ENCODE measurements at regions not wholly inside any gene's neighbourhood (a gene's known extent, or its start where the extent isn't known, plus 50 kb on each side); places are given as distances from the start of the nearest gene placed in this dataset.

DNA sequence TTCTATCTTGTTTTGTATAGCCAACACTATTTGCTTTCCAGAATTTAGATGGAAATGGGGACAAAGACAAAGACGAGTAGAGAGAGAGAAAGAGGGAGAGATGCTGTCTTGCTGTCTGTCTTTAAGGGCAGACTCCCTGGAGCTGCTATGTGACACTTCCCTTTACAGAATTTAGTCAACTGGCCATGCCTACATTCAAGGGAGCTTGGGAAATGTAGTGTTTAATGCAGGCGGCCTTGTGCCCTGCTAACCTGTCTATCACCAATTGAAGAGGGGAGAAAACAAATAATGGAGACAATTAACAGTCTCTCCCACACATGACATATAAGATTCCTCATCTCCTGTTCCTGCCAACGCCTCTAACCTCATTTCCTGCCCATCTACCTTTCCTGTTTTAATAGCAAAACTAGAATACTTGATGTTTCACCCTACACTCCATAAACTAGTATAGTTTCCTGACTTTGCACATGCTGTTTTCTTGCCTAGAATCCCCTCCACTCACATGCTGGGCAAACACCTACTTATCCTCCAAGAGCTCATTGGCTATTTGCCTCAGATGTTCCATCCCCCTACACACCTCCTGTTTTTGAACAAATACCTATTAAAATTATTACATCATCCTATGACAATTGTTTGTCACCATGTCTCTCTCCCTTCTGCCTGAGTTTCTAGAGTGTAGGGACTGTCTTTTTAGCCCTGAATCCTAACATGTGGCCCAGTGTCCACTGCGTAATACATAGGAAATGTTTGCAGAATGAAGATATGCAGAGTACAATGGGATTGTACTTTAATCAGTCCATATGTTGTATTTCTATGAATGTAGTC, 117.2 kb downstream of the SLC25A24 start:
- no peaks in the 10 kb centered on the region for H3K9me3 ChIP-seq (replicated peaks)
- H3K36me3 ChIP-seq = no peaks in the 10 kb centered on the region
- H3K4me1 ChIP-seq (replicated peaks) = no peaks in the 10 kb centered on the region
- H3K4me3 ChIP-seq = no peak overlapping the region
- DNase-seq (ENCODE audit: low read depth in 1 of 2, low spot score in 2 of 2) = no peak
- peaks cover 7% of the 10 kb centered on the region; the same call in 1 of the 2 replicates for H3K27me3 ChIP-seq (replicated peaks)
- no peak overlapping the region for H3K27ac ChIP-seq

DNA sequence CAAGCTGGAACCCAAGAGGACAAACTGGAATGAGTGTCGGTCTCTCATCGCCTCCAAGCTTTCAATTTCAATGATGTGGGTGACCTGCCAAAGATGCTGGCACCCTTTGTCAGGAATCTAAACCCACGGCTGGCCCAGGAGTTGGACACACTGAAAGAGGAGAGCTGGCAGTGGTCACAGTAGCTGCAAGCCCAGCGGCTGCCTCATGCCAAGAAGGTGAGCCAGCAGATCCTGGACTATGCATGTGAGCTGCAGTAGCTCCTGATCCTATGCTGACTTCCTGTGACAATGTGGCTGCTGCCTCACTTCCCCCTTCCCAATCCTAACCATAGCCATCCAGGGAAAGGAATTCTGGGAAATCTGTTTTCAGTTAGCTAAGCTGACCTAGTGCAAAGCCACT, 117.0 kb upstream of the VAV3 start:
- DNase-seq (ENCODE audit: low read depth in 1 of 2, low spot score in 2 of 2) = no peak

DNA sequence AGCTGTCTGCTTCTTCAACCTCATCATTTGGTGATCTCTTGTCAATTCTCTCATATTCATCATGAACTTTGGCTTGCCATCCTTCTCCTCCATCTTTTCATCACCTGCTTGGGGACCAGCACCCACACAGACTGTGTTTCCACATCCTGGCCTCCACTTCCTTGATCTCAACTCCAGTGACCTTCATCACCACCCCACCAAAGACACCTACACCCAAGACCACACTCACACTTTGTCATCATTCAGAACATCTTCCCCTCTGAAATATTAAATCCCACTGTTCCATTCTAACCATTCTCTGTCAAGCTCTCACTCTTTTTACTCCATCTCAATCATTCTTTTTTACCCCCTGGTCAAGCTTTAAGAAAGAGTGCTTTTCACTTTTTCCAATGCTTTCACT, 115.5 kb upstream of the VAV3 start:
- Histone ChIP-seq H3K27ac (no peak overlapping the region), H3K9me3 (replicated peaks) (no peaks in the 10 kb centered on the region), H3K27me3 (replicated peaks) (peaks cover 12% of the 10 kb centered on the region; the same call in 1 of the 2 replicates), H3K4me1 (replicated peaks) (no peaks in the 10 kb centered on the region), H3K4me3 (no peak overlapping the region), H3K36me3 (no peaks in the 10 kb centered on the region)
- DNase-seq (ENCODE audit: low read depth in 1 of 2, low spot score in 2 of 2) = no peak

More for the DNA sequence above, 117.0 kb upstream of the VAV3 start:
- Histone ChIP-seq H3K36me3 (no peaks in the 10 kb centered on the region), H3K27me3 (replicated peaks) (peaks cover 12% of the 10 kb centered on the region; the same call in 1 of the 2 replicates), H3K27ac (no peak overlapping the region), H3K4me1 (replicated peaks) (no peaks in the 10 kb centered on the region), H3K9me3 (replicated peaks) (no peaks in the 10 kb centered on the region), H3K4me3 (no peak overlapping the region)

DNA sequence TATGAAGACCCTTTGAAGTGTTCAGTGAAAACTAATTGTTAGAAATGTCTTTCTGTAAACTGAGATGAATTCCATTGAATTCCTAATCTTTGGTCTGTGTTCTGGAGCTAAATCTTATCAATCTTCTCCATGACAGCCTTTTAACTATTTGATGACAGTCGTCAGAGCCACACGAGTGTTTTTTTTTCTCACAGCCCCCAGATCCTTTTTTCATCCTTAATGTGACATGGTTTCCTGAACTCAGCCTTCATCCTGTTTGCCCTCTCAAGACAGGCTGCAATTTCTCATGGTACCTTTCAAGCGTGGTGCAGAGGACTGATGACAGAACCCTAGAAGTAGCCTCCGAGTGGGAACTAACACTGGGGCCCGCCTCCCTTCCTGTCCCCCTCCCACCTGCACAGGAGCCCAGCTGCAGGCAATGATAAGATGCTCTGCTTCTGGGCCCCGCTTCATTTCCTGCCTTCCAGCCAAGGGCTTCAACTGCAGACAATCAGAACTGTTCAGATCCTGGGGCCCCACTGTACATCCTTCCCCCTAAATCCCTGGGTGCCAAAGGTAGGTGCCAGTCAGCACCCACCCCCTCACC, 114.6 kb upstream of the VAV3 start:
- H3K9me3 ChIP-seq (replicated peaks) = no peaks in the 10 kb centered on the region
- H3K36me3 ChIP-seq = no peaks in the 10 kb centered on the region
- H3K4me1 ChIP-seq (replicated peaks) = no peaks in the 10 kb centered on the region
- DNase-seq (ENCODE audit: low read depth in 1 of 2, low spot score in 2 of 2) = no peak
- no peak overlapping the region for H3K4me3 ChIP-seq
- H3K27ac ChIP-seq = no peak overlapping the region
- peaks cover 12% of the 10 kb centered on the region; the same call in 1 of the 2 replicates for H3K27me3 ChIP-seq (replicated peaks)

DNA sequence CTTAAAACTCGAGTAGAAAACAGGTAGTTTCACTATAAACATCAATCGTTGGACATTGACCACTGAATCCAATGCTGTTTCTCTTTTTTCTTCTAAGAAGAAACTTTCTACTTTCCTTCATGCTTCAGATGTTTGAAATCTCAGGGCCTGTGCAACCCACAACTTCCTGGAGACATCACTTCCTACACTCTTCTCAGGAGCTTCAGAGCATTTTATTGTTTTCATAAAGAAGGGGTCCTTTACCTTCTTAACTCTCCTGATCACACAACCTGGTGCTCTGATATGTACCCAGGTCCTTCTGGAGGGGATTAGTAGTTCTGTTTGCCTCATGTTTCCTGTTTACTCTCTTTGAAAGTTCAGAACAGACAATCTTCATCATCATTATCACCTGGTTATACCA, 113.0 kb upstream of the VAV3 start:
- H3K4me3 ChIP-seq = no peak overlapping the region
- no peak overlapping the region for H3K27ac ChIP-seq
- no peaks in the 10 kb centered on the region for H3K36me3 ChIP-seq
- H3K4me1 ChIP-seq (replicated peaks) = no peaks in the 10 kb centered on the region
- peaks cover 11% of the 10 kb centered on the region; the same call in 1 of the 2 replicates for H3K27me3 ChIP-seq (replicated peaks)
- H3K9me3 ChIP-seq (replicated peaks) = no peaks in the 10 kb centered on the region
- no peak for DNase-seq (ENCODE audit: low read depth in 1 of 2, low spot score in 2 of 2)

DNA sequence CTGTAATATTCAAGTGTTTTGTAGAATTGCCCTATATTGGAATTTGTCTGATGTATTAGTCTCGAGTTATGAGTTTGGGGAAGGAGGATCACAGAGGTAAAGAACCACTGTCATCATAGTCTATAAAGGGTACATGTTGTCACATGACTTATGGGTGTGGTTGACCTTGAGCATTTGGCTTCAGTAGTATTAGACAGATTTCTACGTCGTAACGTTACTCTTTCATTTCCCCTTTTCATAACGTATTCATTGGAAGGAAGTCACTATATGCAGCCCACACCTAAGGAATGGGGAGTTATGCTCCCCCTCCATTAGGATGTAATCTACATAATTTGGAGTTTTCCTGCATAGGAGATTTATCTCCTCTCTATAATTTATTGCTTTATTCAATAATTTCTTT, 110.1 kb upstream of the VAV3 start:
- Histone ChIP-seq H3K27me3 (replicated peaks) (peaks cover 10% of the 10 kb centered on the region; the same call in 1 of the 2 replicates), H3K27ac (no peak overlapping the region), H3K4me3 (no peak overlapping the region), H3K36me3 (no peaks in the 10 kb centered on the region), H3K4me1 (replicated peaks) (no peaks in the 10 kb centered on the region), H3K9me3 (replicated peaks) (no peaks in the 10 kb centered on the region)
- no peak for DNase-seq (ENCODE audit: low read depth in 1 of 2, low spot score in 2 of 2)

DNA sequence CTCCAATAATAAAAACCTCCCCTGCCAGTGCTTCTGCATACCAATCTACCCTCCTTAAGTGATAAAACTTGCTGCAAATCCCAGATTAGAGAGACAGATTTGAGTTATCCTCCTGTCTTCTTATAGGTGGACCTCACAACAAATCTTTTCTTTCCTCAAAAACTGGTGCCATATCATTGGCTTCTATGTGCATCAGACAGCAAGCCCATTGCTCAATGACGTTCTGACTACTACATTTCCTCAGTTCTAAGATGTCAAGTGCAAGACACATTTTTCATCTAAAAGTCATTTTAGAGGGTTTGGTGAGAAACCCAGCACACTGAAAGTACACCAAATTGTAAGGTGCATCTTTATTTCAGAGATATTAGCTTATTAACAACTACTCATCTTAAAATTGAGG, 107.8 kb upstream of the VAV3 start:
- H3K27ac ChIP-seq = no peak overlapping the region

DNA sequence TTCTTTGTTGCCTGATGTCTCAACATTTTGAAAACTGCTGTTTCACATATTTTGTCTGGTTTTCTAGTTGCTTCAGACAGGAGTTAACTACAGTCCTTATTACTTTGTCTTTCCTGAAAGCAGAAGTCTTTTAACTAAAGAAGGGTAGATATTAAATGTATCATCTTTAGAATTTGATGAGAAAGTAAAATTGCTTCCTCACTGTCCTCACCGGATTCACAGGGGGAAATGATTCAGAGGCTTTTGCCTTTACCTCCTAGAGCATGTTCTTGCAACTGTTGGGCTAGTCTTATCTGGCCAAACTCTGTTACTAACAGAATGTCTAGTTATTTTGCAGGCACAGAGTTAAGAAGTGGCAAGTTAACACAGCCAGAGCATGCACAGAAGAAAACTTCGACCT, 107.2 kb upstream of the VAV3 start:
- H3K27me3 ChIP-seq (replicated peaks) = 0 out of 2 replicates have a peak, but pooled peaks cover 8% of the 10 kb centered on the region
- H3K4me3 ChIP-seq = no peak overlapping the region
- H3K9me3 ChIP-seq (replicated peaks) = no peaks in the 10 kb centered on the region
- no peak for DNase-seq (ENCODE audit: low read depth in 1 of 2, low spot score in 2 of 2)
- no peaks in the 10 kb centered on the region for H3K4me1 ChIP-seq (replicated peaks)
- H3K27ac ChIP-seq = no peak overlapping the region
- no peaks in the 10 kb centered on the region for H3K36me3 ChIP-seq

More for the DNA sequence above, 107.8 kb upstream of the VAV3 start:
- no peaks in the 10 kb centered on the region for H3K36me3 ChIP-seq
- no peak overlapping the region for H3K4me3 ChIP-seq
- H3K27me3 ChIP-seq (replicated peaks) = peaks cover 11% of the 10 kb centered on the region; the same call in 1 of the 2 replicates
- no peak for DNase-seq (ENCODE audit: low read depth in 1 of 2, low spot score in 2 of 2)
- H3K9me3 ChIP-seq (replicated peaks) = no peaks in the 10 kb centered on the region
- no peaks in the 10 kb centered on the region for H3K4me1 ChIP-seq (replicated peaks)

DNA sequence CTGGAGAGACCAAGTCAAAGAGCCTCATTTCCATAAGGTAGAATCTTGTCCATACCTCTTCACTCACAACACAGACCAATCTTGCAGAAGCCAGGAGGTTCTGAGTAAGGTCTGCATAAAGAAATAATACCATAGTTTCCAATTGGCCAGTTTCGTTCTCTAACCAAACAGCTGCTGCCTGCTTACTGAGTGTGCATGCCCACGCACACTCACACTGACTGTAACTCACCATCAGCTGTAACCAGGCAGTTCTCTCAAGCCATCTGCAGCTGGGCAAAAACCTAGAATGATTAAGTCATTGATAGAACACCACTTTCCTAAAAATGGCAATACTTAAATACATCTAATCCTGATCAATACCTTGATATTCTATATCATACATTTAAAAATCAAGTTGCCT, 106.6 kb upstream of the VAV3 start:
- H3K27ac ChIP-seq = no peak overlapping the region
- no peaks in the 10 kb centered on the region for H3K4me1 ChIP-seq (replicated peaks)
- H3K9me3 ChIP-seq (replicated peaks) = no peaks in the 10 kb centered on the region
- no peak overlapping the region for H3K4me3 ChIP-seq
- no peaks in the 10 kb centered on the region for H3K36me3 ChIP-seq
- no peak for DNase-seq (ENCODE audit: low read depth in 1 of 2, low spot score in 2 of 2)
- H3K27me3 ChIP-seq (replicated peaks) = 0 out of 2 replicates have a peak, but pooled peaks cover 8% of the 10 kb centered on the region

DNA sequence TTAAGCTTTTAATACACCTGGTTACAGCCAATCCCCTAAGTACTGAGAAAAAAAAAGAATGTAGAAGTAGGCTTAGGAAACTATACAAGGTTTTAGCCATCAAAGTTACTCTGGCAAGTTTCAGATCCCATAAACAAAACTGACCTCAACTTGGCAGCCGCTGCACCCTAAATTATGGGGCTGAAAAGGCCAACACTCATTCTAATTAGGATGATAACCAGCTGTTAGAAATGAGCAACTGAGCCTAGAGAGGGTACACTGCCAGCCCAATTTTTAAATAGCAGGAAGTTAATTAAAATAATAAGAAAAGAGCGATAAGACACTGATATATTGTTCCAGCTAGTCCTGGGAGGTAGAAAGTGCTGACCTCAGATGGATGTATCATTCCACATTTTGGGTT, 105.7 kb upstream of the VAV3 start:
- H3K36me3 ChIP-seq = no peaks in the 10 kb centered on the region
- H3K4me1 ChIP-seq (replicated peaks) = no peaks in the 10 kb centered on the region
- H3K27ac ChIP-seq = no peak overlapping the region
- H3K9me3 ChIP-seq (replicated peaks) = no peaks in the 10 kb centered on the region
- DNase-seq (ENCODE audit: low read depth in 1 of 2, low spot score in 2 of 2) = no peak
- no peak overlapping the region for H3K4me3 ChIP-seq
- H3K27me3 ChIP-seq (replicated peaks) = 0 out of 2 replicates have a peak, but pooled peaks cover 8% of the 10 kb centered on the region

DNA sequence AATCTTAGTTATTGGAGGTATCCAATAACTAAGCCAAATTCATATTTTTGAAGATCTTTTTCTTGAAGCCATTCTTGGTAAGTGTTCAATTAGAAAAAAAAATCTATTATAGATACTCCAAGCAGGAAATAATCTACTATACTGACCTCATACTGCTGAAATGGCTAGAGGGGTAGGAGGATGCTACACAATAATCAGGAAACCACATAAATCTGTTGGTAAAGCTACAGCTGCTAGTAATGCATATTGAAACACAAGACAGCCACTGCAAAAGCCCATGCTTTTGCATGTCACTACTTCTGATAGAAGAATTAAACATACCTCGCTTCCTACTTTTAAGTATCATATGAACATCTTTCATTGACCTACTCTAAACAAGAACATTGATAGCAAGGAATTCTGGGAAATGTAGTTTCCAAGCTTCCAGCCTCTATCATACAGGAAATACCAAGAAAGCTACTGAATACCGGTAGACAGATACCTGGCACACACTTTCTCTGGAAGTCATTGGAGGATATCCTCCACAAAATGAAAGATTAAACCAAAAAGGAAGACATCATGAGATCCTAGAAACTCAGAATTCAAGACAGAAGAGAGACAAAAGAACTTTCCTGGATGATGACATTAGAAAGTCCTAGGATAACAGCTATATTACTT, 103.0 kb upstream of the VAV3 start:
- H3K27me3 ChIP-seq (replicated peaks) = 0 out of 2 replicates have a peak, but pooled peaks cover 8% of the 10 kb centered on the region
- no peaks in the 10 kb centered on the region for H3K4me1 ChIP-seq (replicated peaks)
- H3K36me3 ChIP-seq = no peaks in the 10 kb centered on the region
- no peak overlapping the region for H3K27ac ChIP-seq
- no peaks in the 10 kb centered on the region for H3K9me3 ChIP-seq (replicated peaks)
- no peak overlapping the region for H3K4me3 ChIP-seq
- no peak for DNase-seq (ENCODE audit: low read depth in 1 of 2, low spot score in 2 of 2)

DNA sequence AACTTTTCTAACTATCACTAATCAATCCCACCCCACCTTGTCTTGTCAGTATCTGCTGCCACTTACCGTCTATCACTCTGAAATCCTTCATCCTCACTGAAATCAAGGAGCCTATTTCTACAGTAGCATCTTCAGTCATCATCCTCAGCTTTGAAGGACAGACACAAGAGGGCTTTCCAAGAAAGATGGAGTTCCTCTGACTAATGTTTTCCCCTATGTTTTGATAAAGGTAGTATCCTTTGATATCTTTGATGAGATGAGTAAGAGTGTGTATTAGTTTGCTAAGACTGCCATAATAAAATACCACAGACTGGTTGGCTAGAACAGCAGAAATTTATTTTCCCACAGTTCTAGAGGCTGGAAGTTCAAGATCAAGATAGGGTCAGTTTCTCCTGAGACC, 101.8 kb upstream of the VAV3 start:
- no peak for DNase-seq (ENCODE audit: low read depth in 1 of 2, low spot score in 2 of 2)
- Histone ChIP-seq H3K4me1 (replicated peaks) (no peaks in the 10 kb centered on the region), H3K4me3 (no peak overlapping the region), H3K27ac (no peak overlapping the region), H3K27me3 (replicated peaks) (0 out of 2 replicates have a peak, but pooled peaks cover 4% of the 10 kb centered on the region), H3K9me3 (replicated peaks) (no peaks in the 10 kb centered on the region), H3K36me3 (no peaks in the 10 kb centered on the region)

DNA sequence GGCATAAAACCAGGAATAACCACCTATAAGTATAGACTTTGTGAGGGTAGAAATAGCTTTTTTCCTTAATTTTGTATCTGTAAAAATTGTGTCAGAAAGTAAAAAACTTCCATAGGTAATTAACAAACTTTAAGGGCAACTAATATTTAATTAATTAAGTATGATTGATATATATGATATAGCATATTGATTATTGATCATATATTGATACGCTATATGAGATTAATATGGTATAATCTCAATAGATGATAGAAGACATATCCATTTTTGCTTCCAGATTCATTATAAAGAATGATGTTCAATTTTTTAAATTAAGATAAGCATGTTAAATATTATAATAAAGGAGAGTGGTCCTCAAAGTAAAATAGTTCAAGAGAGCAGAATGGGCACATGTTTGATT, 99.3 kb upstream of the VAV3 start:
- no peak overlapping the region for H3K4me3 ChIP-seq
- no peaks in the 10 kb centered on the region for H3K27me3 ChIP-seq (replicated peaks)
- no peak overlapping the region for H3K27ac ChIP-seq
- no peaks in the 10 kb centered on the region for H3K9me3 ChIP-seq (replicated peaks)
- no peak for DNase-seq (ENCODE audit: low read depth in 1 of 2, low spot score in 2 of 2)
- H3K4me1 ChIP-seq (replicated peaks) = no peaks in the 10 kb centered on the region
- H3K36me3 ChIP-seq = no peaks in the 10 kb centered on the region

DNA sequence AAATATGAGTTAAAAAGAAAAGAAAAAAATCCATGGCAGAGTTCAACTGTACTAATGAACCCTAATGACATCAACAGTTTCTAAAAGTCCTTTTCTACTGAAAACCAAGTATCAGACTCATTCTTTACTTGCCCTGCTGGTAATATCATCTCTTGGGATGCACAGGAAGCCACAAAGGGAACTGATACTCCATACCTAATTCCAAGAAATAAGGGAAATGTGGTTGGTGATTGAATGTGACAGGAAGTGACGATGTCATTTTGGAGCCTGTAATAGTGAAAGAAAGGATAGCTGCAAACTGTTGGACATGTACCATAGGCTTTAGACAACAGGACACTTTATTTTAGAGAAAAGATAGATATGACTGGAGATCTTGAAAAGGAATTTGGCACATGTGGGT, 98.7 kb upstream of the VAV3 start:
- H3K4me1 ChIP-seq (replicated peaks) = no peaks in the 10 kb centered on the region
- no peaks in the 10 kb centered on the region for H3K27me3 ChIP-seq (replicated peaks)
- no peaks in the 10 kb centered on the region for H3K9me3 ChIP-seq (replicated peaks)
- no peaks in the 10 kb centered on the region for H3K36me3 ChIP-seq
- DNase-seq (ENCODE audit: low read depth in 1 of 2, low spot score in 2 of 2) = no peak
- no peak overlapping the region for H3K27ac ChIP-seq
- H3K4me3 ChIP-seq = no peak overlapping the region

Measured in SJSA1 (cell line).